ENCODE measurements at regions not wholly inside any gene's neighbourhood (a gene's known extent, or its start where the extent isn't known, plus 50 kb on each side); places are given as distances from the start of the nearest gene placed in this dataset.

GRCh38 chr6:21955951-21956350 lies 340.9 kb downstream of the PRL start:
- H3K4me2 ChIP-seq (ENCODE audit: low read length) = no peak overlapping the region
- H2AFZ ChIP-seq (ENCODE audit: low read length) = no peak overlapping the region
- no peaks in the 10 kb centered on the region for H3K27me3 ChIP-seq (ENCODE audit: insufficient read depth, low read length)
- H3F3A ChIP-seq (ENCODE audit: insufficient read depth, low read length) = no peaks in the 10 kb centered on the region
- H3K9ac ChIP-seq (ENCODE audit: low read length) = no peak overlapping the region
- TF ChIP-seq EZH2 (IDR thresholded peaks at IDR 0.05; ENCODE audit: borderline replicate concordance, low read length) = no peak
- TF ChIP-seq, protein P1, sequence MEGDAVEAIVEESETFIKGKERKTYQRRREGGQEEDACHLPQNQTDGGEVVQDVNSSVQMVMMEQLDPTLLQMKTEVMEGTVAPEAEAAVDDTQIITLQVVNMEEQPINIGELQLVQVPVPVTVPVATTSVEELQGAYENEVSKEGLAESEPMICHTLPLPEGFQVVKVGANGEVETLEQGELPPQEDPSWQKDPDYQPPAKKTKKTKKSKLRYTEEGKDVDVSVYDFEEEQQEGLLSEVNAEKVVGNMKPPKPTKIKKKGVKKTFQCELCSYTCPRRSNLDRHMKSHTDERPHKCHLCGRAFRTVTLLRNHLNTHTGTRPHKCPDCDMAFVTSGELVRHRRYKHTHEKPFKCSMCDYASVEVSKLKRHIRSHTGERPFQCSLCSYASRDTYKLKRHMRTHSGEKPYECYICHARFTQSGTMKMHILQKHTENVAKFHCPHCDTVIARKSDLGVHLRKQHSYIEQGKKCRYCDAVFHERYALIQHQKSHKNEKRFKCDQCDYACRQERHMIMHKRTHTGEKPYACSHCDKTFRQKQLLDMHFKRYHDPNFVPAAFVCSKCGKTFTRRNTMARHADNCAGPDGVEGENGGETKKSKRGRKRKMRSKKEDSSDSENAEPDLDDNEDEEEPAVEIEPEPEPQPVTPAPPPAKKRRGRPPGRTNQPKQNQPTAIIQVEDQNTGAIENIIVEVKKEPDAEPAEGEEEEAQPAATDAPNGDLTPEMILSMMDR (IDR thresholded peaks at IDR 0.05; ENCODE audit: low read length) = no peak
- no peak overlapping the region for H3K27ac ChIP-seq (ENCODE audit: low read depth, low read length, poor library complexity, severe bottlenecking)
- no peak overlapping the region for H3K4me3 ChIP-seq (ENCODE audit: low read depth, low read length, poor library complexity, severe bottlenecking)
- no peaks in the 10 kb centered on the region for H4K20me1 ChIP-seq (ENCODE audit: insufficient read depth, low read length)
- no peaks in the 10 kb centered on the region for H3K79me2 ChIP-seq (ENCODE audit: insufficient read depth, low read length)
- no peaks in the 10 kb centered on the region for H3K36me3 ChIP-seq (ENCODE audit: insufficient read depth, low read length)
- no peaks in the 10 kb centered on the region for H3K9me3 ChIP-seq (ENCODE audit: low read length)
- peaks cover 8% of the 10 kb centered on the region for H3K4me1 ChIP-seq (ENCODE audit: insufficient read depth, low read length, severe bottlenecking)
- H3K9me2 ChIP-seq (ENCODE audit: low read depth, low read length) = no peaks in the 10 kb centered on the region

- H3K4me2 ChIP-seq (ENCODE audit: low read length) = no peak overlapping the region
- H3K9me3 ChIP-seq (ENCODE audit: low read length) = no peaks in the 10 kb centered on the region
- no peaks in the 10 kb centered on the region for H4K20me1 ChIP-seq (ENCODE audit: insufficient read depth, low read length)
- H3K4me1 ChIP-seq (ENCODE audit: insufficient read depth, low read length, severe bottlenecking) = no peaks in the 10 kb centered on the region
- H3K4me3 ChIP-seq (ENCODE audit: low read depth, low read length, poor library complexity, severe bottlenecking) = no peak overlapping the region
- H3K9ac ChIP-seq (ENCODE audit: low read length) = no peak overlapping the region
- no peak overlapping the region for H3K27ac ChIP-seq (ENCODE audit: low read depth, low read length, poor library complexity, severe bottlenecking)
- no peaks in the 10 kb centered on the region for H3K36me3 ChIP-seq (ENCODE audit: insufficient read depth, low read length)
- no peak overlapping the region for H2AFZ ChIP-seq (ENCODE audit: low read length)
- H3K9me2 ChIP-seq (ENCODE audit: low read depth, low read length) = no peaks in the 10 kb centered on the region
- TF ChIP-seq, protein P1 (IDR thresholded peaks at IDR 0.05; ENCODE audit: low read length) = no peak
- TF ChIP-seq EZH2 (IDR thresholded peaks at IDR 0.05; ENCODE audit: borderline replicate concordance, low read length) = no peak
- no peaks in the 10 kb centered on the region for H3K79me2 ChIP-seq (ENCODE audit: insufficient read depth, low read length)
- H3F3A ChIP-seq (ENCODE audit: insufficient read depth, low read length) = no peaks in the 10 kb centered on the region
- no peaks in the 10 kb centered on the region for H3K27me3 ChIP-seq (ENCODE audit: insufficient read depth, low read length)
Measured at GRCh38 chr6:21958428-21958827, 338.4 kb downstream of the PRL start.

GRCh38 chr6:21961226-21961625 lies 335.6 kb downstream of the PRL start:
- Histone ChIP-seq H3K27ac (ENCODE audit: low read depth, low read length, poor library complexity, severe bottlenecking) (no peak overlapping the region), H3K9me2 (ENCODE audit: low read depth, low read length) (no peaks in the 10 kb centered on the region), H3K4me3 (ENCODE audit: low read depth, low read length, poor library complexity, severe bottlenecking) (no peak overlapping the region), H3K9me3 (ENCODE audit: low read length) (no peaks in the 10 kb centered on the region), H3K9ac (ENCODE audit: low read length) (no peak overlapping the region), H3F3A (ENCODE audit: insufficient read depth, low read length) (no peaks in the 10 kb centered on the region), H4K20me1 (ENCODE audit: insufficient read depth, low read length) (no peaks in the 10 kb centered on the region), H3K4me1 (ENCODE audit: insufficient read depth, low read length, severe bottlenecking) (no peaks in the 10 kb centered on the region), H3K27me3 (ENCODE audit: insufficient read depth, low read length) (no peaks in the 10 kb centered on the region), H2AFZ (ENCODE audit: low read length) (no peak overlapping the region), H3K36me3 (ENCODE audit: insufficient read depth, low read length) (no peaks in the 10 kb centered on the region), H3K79me2 (ENCODE audit: insufficient read depth, low read length) (no peaks in the 10 kb centered on the region), H3K4me2 (ENCODE audit: low read length) (no peak overlapping the region)
- TF ChIP-seq, protein P1 (IDR thresholded peaks at IDR 0.05; ENCODE audit: low read length) = no peak
- no peak for TF ChIP-seq EZH2 (IDR thresholded peaks at IDR 0.05; ENCODE audit: borderline replicate concordance, low read length)

Measured in OCI-LY1 (cell line).